IMR-90 (cell line): ENCODE measurements at regions not wholly inside any gene's neighbourhood (a gene's known extent, or its start where the extent isn't known, plus 50 kb on each side); places are given as distances from the start of the nearest gene placed in this dataset.

Experiments used
- ATAC-seq: fragments of 200-7000 bp; cut with Tn5 transposase; 2 replicates; pipeline ENCODE4 v1.9.1; 2020; ENCODE audit warnings: low read depth, mild to moderate bottlenecking, moderate library complexity
- BruUV-seq: library from RNA; stranded (reverse); fragments of 400-500 nt; replicated peaks from 2 replicates; lab custom pipeline; 2021; lab: Mats Ljungman, UMichigan
- CTCF ChIA-PET: fragments of 300-600 bp; formaldehyde crosslinking; extraction: SDS; loops from one replicate; lab custom pipeline; 2021; ENCODE audit warnings: antibody characterized with exemption; lab: Yijun Ruan, JAX
- POLR2A ChIA-PET: fragments of 300-600 bp; sonication (Branson Sonifier 250); formaldehyde crosslinking; loops from one replicate; lab custom pipeline; 2022; ENCODE audit warnings: antibody characterized with exemption; ENCODE audit not compliant: unreplicated experiment; lab: Charles Lee
- DNase-seq: peaks from one replicate; pipeline ENCODE4 v3.0.0; 2013
- H2AFZ ChIP-seq: replicated peaks from 2 replicates; pipeline ENCODE3; 2013; ENCODE audit warnings: low read length, mild to moderate bottlenecking; ENCODE audit not compliant: poor library complexity
- H2AK5ac ChIP-seq: 2 replicates; pipeline ENCODE4 v1.6.1; 2013; ENCODE audit warnings: low read depth, low read length, inconsistent platforms
- H2AK9ac ChIP-seq: replicated peaks from 2 replicates; pipeline ENCODE3; 2013; ENCODE audit warnings: mild to moderate bottlenecking, low read depth, low read length, moderate library complexity; ENCODE audit not compliant: poor library complexity
- H2BK120ac ChIP-seq: 2 replicates; pipeline ENCODE4 v1.6.1; 2013; ENCODE audit warnings: low read depth, low read length, inconsistent platforms
- H2BK15ac ChIP-seq: 3 replicates; pipeline ENCODE4 v1.6.1; 2013; ENCODE audit warnings: low read depth, low read length, inconsistent platforms
- H2BK20ac ChIP-seq: 2 replicates; pipeline ENCODE4 v1.6.1; 2013; ENCODE audit warnings: low read depth, mild to moderate bottlenecking, inconsistent platforms, low read length, moderate library complexity
- H2BK5ac ChIP-seq: 2 replicates; pipeline ENCODE4 v1.6.1; 2013; ENCODE audit warnings: mild to moderate bottlenecking, low read depth, low read length, inconsistent platforms; ENCODE audit not compliant: poor library complexity, severe bottlenecking
- H3K14ac ChIP-seq: replicated peaks from 2 replicates; pipeline ENCODE4 v1.6.1; 2013; ENCODE audit warnings: low read depth, low read length, inconsistent platforms
- H3K18ac ChIP-seq: 2 replicates; pipeline ENCODE4 v1.6.1; 2013; ENCODE audit warnings: low read depth, low read length, control low read depth
- H3K23ac ChIP-seq: 2 replicates; pipeline ENCODE4 v1.6.1; 2013; ENCODE audit warnings: low read depth, low read length, inconsistent platforms
- H3K27ac ChIP-seq: 2 replicates; pipeline ENCODE4 v1.5.1; 2013; ENCODE audit warnings: mild to moderate bottlenecking, control low read depth, low read length; ENCODE audit not compliant: insufficient read depth
- H3K27me3 ChIP-seq: 2 replicates; pipeline ENCODE4 v1.6.1; 2013; ENCODE audit warnings: low read length; ENCODE audit not compliant: control insufficient read depth, insufficient read depth
- H3K36me3 ChIP-seq: 2 replicates; pipeline ENCODE4 v1.6.1; 2013; ENCODE audit warnings: low read length, mixed read lengths; ENCODE audit not compliant: control insufficient read depth, insufficient read depth
- H3K4ac ChIP-seq: 2 replicates; pipeline ENCODE4 v1.6.1; 2013; ENCODE audit warnings: low read depth, low read length, inconsistent platforms
- H3K4me1 ChIP-seq: 2 replicates; pipeline ENCODE4 v1.6.1; 2013; ENCODE audit warnings: low read length, mixed read lengths; ENCODE audit not compliant: control insufficient read depth, insufficient read depth
- H3K4me2 ChIP-seq: 2 replicates; pipeline ENCODE4 v1.6.1; 2013; ENCODE audit warnings: low read depth, mild to moderate bottlenecking, control low read depth, low read length, moderate library complexity
- H3K4me3 ChIP-seq: 2 replicates; pipeline ENCODE4 v1.5.1; 2013; ENCODE audit warnings: low read depth, mild to moderate bottlenecking, control low read depth, low read length, moderate library complexity; ENCODE audit not compliant: insufficient read depth
- H3K56ac ChIP-seq: 2 replicates; pipeline ENCODE4 v1.6.1; 2013; ENCODE audit warnings: low read length, inconsistent platforms; ENCODE audit not compliant: insufficient read depth; ENCODE audit errors: extremely low read depth
- H3K79me1 ChIP-seq, 2 experiments: 2 replicates each; pipeline ENCODE4 v1.6.1; 2013; ENCODE audit warnings: low read length in 2 of 2, inconsistent platforms in 1 of 2, low read depth in 1 of 2
- H3K9ac ChIP-seq: 2 replicates; pipeline ENCODE4 v1.6.1; 2013; ENCODE audit warnings: low read depth, low read length, control low read depth
- H3K9me1 ChIP-seq: 2 replicates; pipeline ENCODE4 v1.6.1; 2013; ENCODE audit warnings: low read length, inconsistent platforms; ENCODE audit not compliant: insufficient read depth
- H3K9me3 ChIP-seq: 2 replicates; pipeline ENCODE4 v1.6.1; 2013; ENCODE audit warnings: low read length; ENCODE audit not compliant: control insufficient read depth, insufficient read depth
- H4K20me1 ChIP-seq: 2 replicates; pipeline ENCODE4 v1.6.1; 2013; ENCODE audit warnings: low read length, inconsistent platforms; ENCODE audit not compliant: insufficient read depth
- H4K5ac ChIP-seq: 2 replicates; pipeline ENCODE4 v1.6.1; 2013; ENCODE audit warnings: mild to moderate bottlenecking, low read depth, low read length, control low read depth
- H4K8ac ChIP-seq, 2 experiments: 2 replicates each; pipeline ENCODE4 v1.6.1; 2013; ENCODE audit warnings: low read depth in 2 of 2, low read length in 2 of 2, control low read depth in 1 of 2, inconsistent platforms in 1 of 2
- H4K91ac ChIP-seq: 2 replicates; pipeline ENCODE4 v1.6.1; 2013; ENCODE audit warnings: low read depth, low read length, inconsistent platforms; ENCODE audit not compliant: insufficient read depth
- BHLHE40 ChIP-seq: fragments of 150-350 bp; IDR thresholded peaks from 2 replicates; pipeline ENCODE4 v1.6.1; 2016; ENCODE audit warnings: mild to moderate bottlenecking, low read depth, low read length
- CEBPB ChIP-seq: IDR thresholded peaks from 2 replicates; pipeline ENCODE4 v1.6.1; 2012; ENCODE audit warnings: low read depth, low read length, improper control_type of control experiment
- FOS ChIP-seq: fragments of 150-350 bp; IDR thresholded peaks from 2 replicates; pipeline ENCODE4 v1.6.1; 2016; ENCODE audit warnings: low read depth, low read length
- MAFK ChIP-seq: IDR thresholded peaks from 2 replicates; pipeline ENCODE4 v1.6.1; 2012; ENCODE audit warnings: low read depth, low read length, improper control_type of control experiment
- MXI1 ChIP-seq: IDR thresholded peaks from 2 replicates; pipeline ENCODE4 v1.6.1; 2012; ENCODE audit warnings: low read depth, mild to moderate bottlenecking, low read length, moderate library complexity, borderline replicate concordance
- RAD21 ChIP-seq: IDR thresholded peaks from 2 replicates; pipeline ENCODE4 v1.6.1; 2012; ENCODE audit warnings: low read length, improper control_type of control experiment
- RCOR1 ChIP-seq: IDR thresholded peaks from 2 replicates; pipeline ENCODE4 v1.6.1; 2012; ENCODE audit warnings: mild to moderate bottlenecking, low read length, improper control_type of control experiment; ENCODE audit not compliant: insufficient replicate concordance
- WGBS, 2 experiments: methylation state at CpG; one replicate each; pipeline versions ENCODE4 v1.1.5 to v1.1.7; 2013; ENCODE audit warnings: missing lambda C conversion rate in 2 of 2; ENCODE audit not compliant: insufficient read length in 1 of 2; ENCODE audit errors: extremely low coverage in 2 of 2; 5-methylcytosine and 5-hydroxymethylcytosine counted together
- dilution Hi-C: fragments of 300-500 bp; cut with HindIII; formaldehyde crosslinking; loops from one replicate; pipeline ENCODE4 v1.14.3; 2018; ENCODE audit warnings: low sequenced_read_pairs; ENCODE audit not compliant: unreplicated experiment
- in situ Hi-C: fragments of 300-500 bp; cut with MboI; formaldehyde crosslinking; loops from 3 replicates; pipeline ENCODE4 v1.14.3; 2019; ENCODE audit warnings: low sequenced_read_pairs, inconsistent platforms, mixed read lengths
- intact Hi-C: fragments of 100-400 bp; cut with micrococcal nuclease; formaldehyde crosslinking; loops from 2 replicates; pipeline ENCODE4 v1.10.0; 2022
- TF ChIP-seq, protein P1 (sequence below): fragments of 150-350 bp; IDR thresholded peaks from 2 replicates; pipeline ENCODE4 v1.6.1; 2017; ENCODE audit warnings: mild to moderate bottlenecking, antibody characterized with exemption, low read length, low read depth

DNA sequence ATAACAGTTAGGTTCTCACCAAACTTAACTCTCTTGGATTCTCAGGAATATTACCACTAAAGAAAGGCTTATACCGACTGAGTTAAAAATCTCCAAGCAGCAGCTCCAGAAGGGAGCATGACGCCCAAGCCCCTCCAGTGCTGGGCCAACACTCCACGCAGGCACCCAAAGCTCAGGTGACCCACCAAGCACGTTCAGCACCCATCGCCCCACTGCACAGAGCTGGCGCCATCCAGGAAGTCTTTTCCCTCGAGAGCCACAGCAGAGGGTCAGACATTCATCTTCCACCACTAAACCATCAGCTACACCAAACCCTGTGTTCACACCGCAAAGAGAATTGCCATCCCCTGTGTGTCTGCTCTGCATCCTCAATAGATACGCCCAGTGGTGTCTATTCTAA, 65.7 kb downstream of the SOX1 start:
- H4K5ac ChIP-seq = no peak overlapping the region
- H3K79me1 ChIP-seq = no peaks in the 10 kb centered on the region
- H2BK5ac ChIP-seq = no peak overlapping the region
- POLR2A ChIA-PET = no interaction called here
- CTCF ChIA-PET = no interaction called here
- H3K23ac ChIP-seq = no peak overlapping the region
- no peak overlapping the region for H4K8ac ChIP-seq
- H3K4me1 ChIP-seq = no peaks in the 10 kb centered on the region
- H2BK15ac ChIP-seq = no peak overlapping the region
- H3K14ac ChIP-seq = no peak overlapping the region
- no peak overlapping the region for H3K56ac ChIP-seq
- intact Hi-C loops (no loop called here), dilution Hi-C loops (no loop called here), in situ Hi-C loops (no loop called here)
- no peak overlapping the region for H3K9ac ChIP-seq
- no peaks in the 10 kb centered on the region for H3K9me1 ChIP-seq
- no peak overlapping the region for H3K27ac ChIP-seq
- H3K4me2 ChIP-seq = no peak overlapping the region
- no peaks in the 10 kb centered on the region for H3K36me3 ChIP-seq
- H2AK9ac ChIP-seq = no peak overlapping the region
- no peaks in the 10 kb centered on the region for H3K27me3 ChIP-seq
- H3K4ac ChIP-seq = no peak overlapping the region
- no peaks in the 10 kb centered on the region for H4K20me1 ChIP-seq
- WGBS, 2 experiments = 53% methylated on average over 5 of the region's 9 CpGs; no CpG with 5 or more reads in 1 of the 2 experiments
- no peak overlapping the region for H3K4me3 ChIP-seq
- ATAC-seq = no peak
- no peak for DNase-seq
- no peak overlapping the region for H2AK5ac ChIP-seq
- no peak overlapping the region for H2BK20ac ChIP-seq
- TF ChIP-seq FOS (no peak), BHLHE40 (no peak), RAD21 (no peak), MXI1 (no peak), MAFK (no peak), CEBPB (no peak), RCOR1 (no peak)
- TF ChIP-seq, protein P1, sequence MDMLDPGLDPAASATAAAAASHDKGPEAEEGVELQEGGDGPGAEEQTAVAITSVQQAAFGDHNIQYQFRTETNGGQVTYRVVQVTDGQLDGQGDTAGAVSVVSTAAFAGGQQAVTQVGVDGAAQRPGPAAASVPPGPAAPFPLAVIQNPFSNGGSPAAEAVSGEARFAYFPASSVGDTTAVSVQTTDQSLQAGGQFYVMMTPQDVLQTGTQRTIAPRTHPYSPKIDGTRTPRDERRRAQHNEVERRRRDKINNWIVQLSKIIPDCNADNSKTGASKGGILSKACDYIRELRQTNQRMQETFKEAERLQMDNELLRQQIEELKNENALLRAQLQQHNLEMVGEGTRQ = no peak
- H2AFZ ChIP-seq = no peak overlapping the region
- no TSS peak for BruUV-seq
- no peak overlapping the region for H2BK120ac ChIP-seq
- H3K9me3 ChIP-seq = peaks cover 55% of the 10 kb centered on the region
- H4K91ac ChIP-seq = no peak overlapping the region
- H3K18ac ChIP-seq = no peak overlapping the region
